GM12873 (cell line): ENCODE measurements at regions not wholly inside any gene's neighbourhood (a gene's known extent, or its start where the extent isn't known, plus 50 kb on each side); places are given as distances from the start of the nearest gene placed in this dataset.

Experiments
- CTCF ChIP-seq: IDR thresholded peaks from 2 replicates; pipeline ENCODE4 v1.5.1; 2012; ENCODE audit warnings: low read depth, mild to moderate bottlenecking, moderate library complexity, low read length, control low read depth; ENCODE audit not compliant: insufficient read depth; ENCODE audit errors: missing control alignments

DNA sequence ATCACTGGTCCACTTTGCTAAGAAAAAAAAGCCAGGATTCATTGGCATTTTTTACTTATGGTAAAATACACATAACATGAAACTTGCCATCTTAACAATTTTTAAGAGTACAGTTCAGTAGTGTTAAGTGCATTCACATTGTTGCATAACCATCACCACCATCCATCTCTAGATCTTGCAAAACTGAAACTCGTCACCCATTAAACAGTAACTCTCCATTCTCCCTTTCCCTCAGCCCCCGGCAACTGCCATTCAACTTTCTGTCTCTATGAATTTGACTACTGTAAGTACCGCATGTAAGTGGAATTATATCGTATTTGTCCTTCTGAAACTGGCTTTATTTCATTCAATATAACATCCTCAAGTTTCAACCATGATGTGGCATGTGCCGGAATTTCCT lies 56.3 kb upstream of the LNX1 start:
- TF ChIP-seq CTCF: no peak

- TF ChIP-seq CTCF: no peak
Observed at GRCh38 chr4:53646795-53647194, 55.5 kb upstream of the LNX1 start.

- TF ChIP-seq CTCF: no peak
Observed at GRCh38 chr4:53645108-53645507, 53.8 kb upstream of the LNX1 start.

DNA sequence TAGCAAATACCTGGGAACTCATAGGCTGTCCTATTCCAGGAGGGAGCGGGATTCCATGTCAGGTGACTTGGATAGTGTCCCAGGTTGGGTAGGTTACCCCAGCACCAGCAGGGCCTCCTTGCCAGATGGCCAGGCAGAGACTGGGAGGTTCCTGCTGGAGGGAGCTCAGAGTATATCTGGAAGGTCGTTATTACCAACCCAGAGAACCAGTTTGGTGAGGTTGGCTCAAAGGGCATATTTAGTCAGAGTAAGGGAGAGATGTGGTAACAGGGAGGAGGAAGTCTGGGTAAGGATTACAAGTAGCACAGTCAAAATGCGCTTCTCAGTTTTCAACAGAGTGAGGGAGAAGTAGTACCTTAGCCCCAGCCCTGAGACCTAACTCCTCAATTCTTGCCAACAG lies 53.3 kb upstream of the LNX1 start:
- TF ChIP-seq CTCF: no peak
